ENCODE measurements at regions not wholly inside any gene's neighbourhood (a gene's known extent, or its start where the extent isn't known, plus 50 kb on each side); places are given as distances from the start of the nearest gene placed in this dataset.

- no peak overlapping the region for H3K4me3 ChIP-seq
- intact Hi-C loops (cut with DNase I): no loop called here
- no peaks in the 10 kb centered on the region for H3K4me1 ChIP-seq
- H3K36me3 ChIP-seq: no peaks in the 10 kb centered on the region
- TF ChIP-seq CTCF (IDR thresholded peaks at IDR 0.05): no peak
- H3K9me3 ChIP-seq: no peaks in the 10 kb centered on the region
- no peak overlapping the region for H3K27ac ChIP-seq
- no peaks in the 10 kb centered on the region for H3K27me3 ChIP-seq
- no peak for ATAC-seq
- no peak for DNase-seq
These were observed 828.8 kb downstream of the ROBO2 start for GRCh38 chr3:77868725-77869124.

GRCh38 chr3:77869423-77869822 is 829.5 kb downstream of the ROBO2 start:
- Histone ChIP-seq H3K36me3 (no peaks in the 10 kb centered on the region), H3K9me3 (no peaks in the 10 kb centered on the region), H3K27ac (no peak overlapping the region), H3K4me3 (no peak overlapping the region), H3K4me1 (no peaks in the 10 kb centered on the region), H3K27me3 (no peaks in the 10 kb centered on the region)
- ATAC-seq: no peak
- TF ChIP-seq CTCF (IDR thresholded peaks at IDR 0.05): no peak
- no peak for DNase-seq
- intact Hi-C loops (cut with DNase I): no loop called here

- TF ChIP-seq CTCF (IDR thresholded peaks at IDR 0.05): no peak
- Histone ChIP-seq H3K4me1 (no peaks in the 10 kb centered on the region), H3K27me3 (no peaks in the 10 kb centered on the region), H3K36me3 (no peaks in the 10 kb centered on the region), H3K27ac (no peak overlapping the region), H3K9me3 (no peaks in the 10 kb centered on the region), H3K4me3 (no peak overlapping the region)
- no peak for DNase-seq
- intact Hi-C loops (cut with DNase I): no loop called here
- ATAC-seq: no peak
These were observed 831.5 kb downstream of the ROBO2 start for GRCh38 chr3:77871436-77871835.

- DNase-seq (no peak), ATAC-seq (no peak)
- no peaks in the 10 kb centered on the region for H3K4me1 ChIP-seq
- no peak overlapping the region for H3K27ac ChIP-seq
- H3K4me3 ChIP-seq: no peak overlapping the region
- H3K36me3 ChIP-seq: no peaks in the 10 kb centered on the region
- intact Hi-C loops (cut with DNase I): no loop called here
- no peak for TF ChIP-seq CTCF (IDR thresholded peaks at IDR 0.05)
- no peaks in the 10 kb centered on the region for H3K9me3 ChIP-seq
- no peaks in the 10 kb centered on the region for H3K27me3 ChIP-seq
These were observed 833.7 kb downstream of the ROBO2 start for GRCh38 chr3:77873598-77873997.

GRCh38 chr3:77885381-77885780 is 845.5 kb downstream of the ROBO2 start:
- ATAC-seq (no peak), DNase-seq (no peak)
- Histone ChIP-seq H3K4me3 (no peak overlapping the region), H3K36me3 (no peaks in the 10 kb centered on the region), H3K27me3 (no peaks in the 10 kb centered on the region), H3K9me3 (no peaks in the 10 kb centered on the region), H3K4me1 (no peaks in the 10 kb centered on the region), H3K27ac (no peak overlapping the region)
- TF ChIP-seq CTCF (IDR thresholded peaks at IDR 0.05): no peak
- intact Hi-C loops (cut with DNase I): no loop called here

GRCh38 chr3:77887611-77888010 is 847.7 kb downstream of the ROBO2 start:
- intact Hi-C loops (cut with DNase I): no loop called here
- Histone ChIP-seq H3K9me3 (no peaks in the 10 kb centered on the region), H3K27me3 (no peaks in the 10 kb centered on the region), H3K36me3 (no peaks in the 10 kb centered on the region), H3K4me3 (no peak overlapping the region), H3K4me1 (no peaks in the 10 kb centered on the region), H3K27ac (no peak overlapping the region)
- no peak for DNase-seq
- no peak for TF ChIP-seq CTCF (IDR thresholded peaks at IDR 0.05)
- no peak for ATAC-seq

Data from upper lobe of right lung (tissue), 1 donor.